ENCODE measurements at regions not wholly inside any gene's neighbourhood (a gene's known extent, or its start where the extent isn't known, plus 50 kb on each side); places are given as distances from the start of the nearest gene placed in this dataset.

- TF ChIP-seq PAX5 (IDR thresholded peaks at IDR 0.05; ENCODE audit: insufficient read depth, low read length, severe bottlenecking) (no peak), TAF1 (IDR thresholded peaks at IDR 0.05; ENCODE audit: low read depth, low read length) (no peak), SPI1 (IDR thresholded peaks at IDR 0.05; ENCODE audit: low read depth, low read length) (no peak), POLR2AphosphoS5 (IDR thresholded peaks at IDR 0.05; ENCODE audit: low read depth, low read length) (no peak), POLR2A (IDR thresholded peaks at IDR 0.05; ENCODE audit: low read depth, low read length) (no peak), POU2F2 (IDR thresholded peaks at IDR 0.05; ENCODE audit: low read depth, low read length) (no peak)
- no peak for DNase-seq (ENCODE audit: insufficient read length, low spot score)
- FAIRE-seq = no peak
These were observed 1989.8 kb upstream of the PCDH10 start for GRCh38 chr4:131159261-131159660.

DNA sequence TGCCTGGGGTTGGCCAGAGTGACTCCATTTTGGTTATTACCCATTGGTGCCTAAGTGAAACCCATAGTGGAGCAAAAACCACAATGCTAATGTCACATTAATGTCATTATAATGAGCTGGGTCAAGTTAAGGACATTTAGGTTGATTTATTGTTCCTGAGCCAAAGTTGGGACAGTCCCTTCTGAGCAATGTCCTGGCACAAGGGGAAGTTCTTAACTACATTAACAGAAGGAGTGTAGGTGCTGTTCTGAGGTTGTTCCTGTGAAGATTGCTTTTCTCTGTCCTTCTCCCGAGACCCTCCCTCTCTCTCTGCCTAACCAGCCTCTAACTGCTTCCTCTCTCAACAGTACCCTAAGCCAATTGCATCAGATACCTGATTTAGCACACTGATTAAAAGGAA, 1956.8 kb upstream of the PCDH10 start:
- FAIRE-seq (no peak), DNase-seq (ENCODE audit: insufficient read length, low spot score) (no peak)
- TF ChIP-seq TAF1 (IDR thresholded peaks at IDR 0.05; ENCODE audit: low read depth, low read length) (no peak), SPI1 (IDR thresholded peaks at IDR 0.05; ENCODE audit: low read depth, low read length) (no peak), POLR2AphosphoS5 (IDR thresholded peaks at IDR 0.05; ENCODE audit: low read depth, low read length) (no peak), POU2F2 (IDR thresholded peaks at IDR 0.05; ENCODE audit: low read depth, low read length) (no peak), PAX5 (IDR thresholded peaks at IDR 0.05; ENCODE audit: insufficient read depth, low read length, severe bottlenecking) (no peak), POLR2A (IDR thresholded peaks at IDR 0.05; ENCODE audit: low read depth, low read length) (no peak)

GRCh38 chr4:131207589-131207988, 1941.5 kb upstream of the PCDH10 start:
- FAIRE-seq (no peak), DNase-seq (ENCODE audit: insufficient read length, low spot score) (no peak)
- TF ChIP-seq SPI1 (IDR thresholded peaks at IDR 0.05; ENCODE audit: low read depth, low read length) (no peak), TAF1 (IDR thresholded peaks at IDR 0.05; ENCODE audit: low read depth, low read length) (no peak), PAX5 (IDR thresholded peaks at IDR 0.05; ENCODE audit: insufficient read depth, low read length, severe bottlenecking) (no peak), POU2F2 (IDR thresholded peaks at IDR 0.05; ENCODE audit: low read depth, low read length) (no peak), POLR2A (IDR thresholded peaks at IDR 0.05; ENCODE audit: low read depth, low read length) (no peak), POLR2AphosphoS5 (IDR thresholded peaks at IDR 0.05; ENCODE audit: low read depth, low read length) (no peak)

DNA sequence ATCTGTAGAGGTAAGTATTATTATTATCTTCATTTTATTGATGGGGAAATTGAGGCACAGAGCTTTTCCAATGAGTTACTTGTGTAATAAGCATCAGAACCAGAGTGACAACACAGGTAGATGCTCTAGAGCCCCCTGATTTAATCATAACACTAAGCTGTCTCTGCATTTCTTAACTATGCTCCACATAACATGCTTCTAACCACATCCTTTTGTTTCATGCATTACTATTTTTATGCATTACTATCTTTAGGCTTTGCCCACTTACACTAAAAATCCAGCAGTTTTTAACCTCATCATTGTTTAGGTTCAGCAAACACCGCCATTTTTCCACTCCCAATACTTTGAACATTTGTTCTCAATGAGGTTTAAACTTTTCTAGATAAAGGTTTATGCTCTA, 1900.8 kb upstream of the PCDH10 start:
- DNase-seq (ENCODE audit: insufficient read length, low spot score) (no peak), FAIRE-seq (no peak)
- TF ChIP-seq POLR2AphosphoS5 (IDR thresholded peaks at IDR 0.05; ENCODE audit: low read depth, low read length) (no peak), TAF1 (IDR thresholded peaks at IDR 0.05; ENCODE audit: low read depth, low read length) (no peak), SPI1 (IDR thresholded peaks at IDR 0.05; ENCODE audit: low read depth, low read length) (no peak), PAX5 (IDR thresholded peaks at IDR 0.05; ENCODE audit: insufficient read depth, low read length, severe bottlenecking) (no peak), POU2F2 (IDR thresholded peaks at IDR 0.05; ENCODE audit: low read depth, low read length) (no peak)

GRCh38 chr4:131251321-131251720, 1897.8 kb upstream of the PCDH10 start:
- FAIRE-seq (no peak), DNase-seq (ENCODE audit: insufficient read length, low spot score) (no peak)
- TF ChIP-seq POLR2AphosphoS5 (IDR thresholded peaks at IDR 0.05; ENCODE audit: low read depth, low read length) (no peak), SPI1 (IDR thresholded peaks at IDR 0.05; ENCODE audit: low read depth, low read length) (no peak), PAX5 (IDR thresholded peaks at IDR 0.05; ENCODE audit: insufficient read depth, low read length, severe bottlenecking) (no peak), POLR2A (IDR thresholded peaks at IDR 0.05; ENCODE audit: low read depth, low read length) (no peak)

- TF ChIP-seq POLR2AphosphoS5 (IDR thresholded peaks at IDR 0.05; ENCODE audit: low read depth, low read length) (no peak), SPI1 (IDR thresholded peaks at IDR 0.05; ENCODE audit: low read depth, low read length) (no peak), PAX5 (IDR thresholded peaks at IDR 0.05; ENCODE audit: insufficient read depth, low read length, severe bottlenecking) (no peak), POU2F2 (IDR thresholded peaks at IDR 0.05; ENCODE audit: low read depth, low read length) (no peak), POLR2A (IDR thresholded peaks at IDR 0.05; ENCODE audit: low read depth, low read length) (no peak), TAF1 (IDR thresholded peaks at IDR 0.05; ENCODE audit: low read depth, low read length) (no peak)
- DNase-seq (ENCODE audit: insufficient read length, low spot score) (no peak), FAIRE-seq (no peak)
These were observed 1891.9 kb upstream of the PCDH10 start for GRCh38 chr4:131257241-131257640.

DNA sequence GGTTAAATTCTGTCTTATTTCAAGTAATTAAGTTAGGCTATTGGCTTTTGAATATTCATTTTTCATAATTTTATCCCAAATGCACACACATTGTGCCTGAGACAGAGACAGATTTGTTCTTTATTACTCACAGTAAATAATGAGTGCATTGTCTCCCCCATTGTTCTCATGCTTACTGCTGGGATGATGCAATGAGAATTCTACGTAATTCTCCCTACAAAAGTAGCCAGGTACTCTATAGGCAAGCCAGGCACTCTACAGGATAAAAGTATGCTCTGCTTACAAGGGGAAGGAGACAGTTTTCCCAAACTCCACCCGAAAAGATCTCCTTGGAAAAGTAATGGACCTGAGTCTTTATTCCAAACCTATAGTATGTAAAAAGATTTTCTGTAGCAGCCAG, 1890.7 kb upstream of the PCDH10 start:
- no peak for TF ChIP-seq PAX5 (IDR thresholded peaks at IDR 0.05; ENCODE audit: insufficient read depth, low read length, severe bottlenecking)
- no peak for TF ChIP-seq SPI1 (IDR thresholded peaks at IDR 0.05; ENCODE audit: low read depth, low read length)
- TF ChIP-seq POU2F2 (IDR thresholded peaks at IDR 0.05; ENCODE audit: low read depth, low read length) = no peak
- no peak for TF ChIP-seq POLR2A (IDR thresholded peaks at IDR 0.05; ENCODE audit: low read depth, low read length)
- no peak for TF ChIP-seq POLR2AphosphoS5 (IDR thresholded peaks at IDR 0.05; ENCODE audit: low read depth, low read length)
- TF ChIP-seq TAF1 (IDR thresholded peaks at IDR 0.05; ENCODE audit: low read depth, low read length) = no peak

GRCh38 chr4:131288441-131288840, 1860.7 kb upstream of the PCDH10 start:
- FAIRE-seq (no peak), DNase-seq (ENCODE audit: insufficient read length, low spot score) (no peak)
- TF ChIP-seq TAF1 (IDR thresholded peaks at IDR 0.05; ENCODE audit: low read depth, low read length) = no peak
- TF ChIP-seq POU2F2 (IDR thresholded peaks at IDR 0.05; ENCODE audit: low read depth, low read length) = no peak
- TF ChIP-seq PAX5 (IDR thresholded peaks at IDR 0.05; ENCODE audit: insufficient read depth, low read length, severe bottlenecking) = no peak
- no peak for TF ChIP-seq POLR2A (IDR thresholded peaks at IDR 0.05; ENCODE audit: low read depth, low read length)
- no peak for TF ChIP-seq POLR2AphosphoS5 (IDR thresholded peaks at IDR 0.05; ENCODE audit: low read depth, low read length)
- no peak for TF ChIP-seq SPI1 (IDR thresholded peaks at IDR 0.05; ENCODE audit: low read depth, low read length)

More for the DNA sequence above, 1890.7 kb upstream of the PCDH10 start:
- DNase-seq (ENCODE audit: insufficient read length, low spot score) (no peak), FAIRE-seq (no peak)

DNA sequence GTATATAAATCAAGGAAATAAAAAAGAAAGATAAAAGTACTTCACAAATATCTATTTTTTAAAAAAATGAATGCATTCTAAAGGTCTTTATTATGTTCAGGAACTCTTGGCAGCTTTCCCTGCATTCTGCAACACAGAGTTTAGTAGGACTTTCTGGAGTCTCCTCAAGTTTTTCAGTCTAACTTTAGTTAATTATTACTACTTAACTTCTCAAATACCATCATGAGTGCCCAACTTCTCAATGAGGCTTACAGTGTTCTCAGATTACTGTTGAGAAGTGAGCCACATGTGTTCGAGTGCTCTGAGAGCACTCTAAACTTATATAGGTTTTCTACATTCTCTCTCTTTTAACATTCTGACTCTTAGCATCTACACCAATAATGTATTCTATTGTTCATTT, 1852.9 kb upstream of the PCDH10 start:
- FAIRE-seq = no peak
- no peak for DNase-seq (ENCODE audit: insufficient read length, low spot score)
- no peak for TF ChIP-seq POLR2A (IDR thresholded peaks at IDR 0.05; ENCODE audit: low read depth, low read length)
- TF ChIP-seq POU2F2 (IDR thresholded peaks at IDR 0.05; ENCODE audit: low read depth, low read length) = no peak
- TF ChIP-seq PAX5 (IDR thresholded peaks at IDR 0.05; ENCODE audit: insufficient read depth, low read length, severe bottlenecking) = no peak
- TF ChIP-seq SPI1 (IDR thresholded peaks at IDR 0.05; ENCODE audit: low read depth, low read length) = no peak
- no peak for TF ChIP-seq TAF1 (IDR thresholded peaks at IDR 0.05; ENCODE audit: low read depth, low read length)
- no peak for TF ChIP-seq POLR2AphosphoS5 (IDR thresholded peaks at IDR 0.05; ENCODE audit: low read depth, low read length)

- DNase-seq (ENCODE audit: insufficient read length, low spot score) = no peak
- TF ChIP-seq PAX5 (IDR thresholded peaks at IDR 0.05; ENCODE audit: insufficient read depth, low read length, severe bottlenecking) (no peak), SPI1 (IDR thresholded peaks at IDR 0.05; ENCODE audit: low read depth, low read length) (no peak), TAF1 (IDR thresholded peaks at IDR 0.05; ENCODE audit: low read depth, low read length) (no peak), POLR2AphosphoS5 (IDR thresholded peaks at IDR 0.05; ENCODE audit: low read depth, low read length) (no peak), POLR2A (IDR thresholded peaks at IDR 0.05; ENCODE audit: low read depth, low read length) (no peak), POU2F2 (IDR thresholded peaks at IDR 0.05; ENCODE audit: low read depth, low read length) (no peak)
- FAIRE-seq = no peak
These were observed 1847.0 kb upstream of the PCDH10 start for GRCh38 chr4:131302108-131302507.

Measured in GM12891 (cell line).